ENCODE measurements at regions not wholly inside any gene's neighbourhood (a gene's known extent, or its start where the extent isn't known, plus 50 kb on each side); places are given as distances from the start of the nearest gene placed in this dataset.

- H3K27me3 Mint-ChIP-seq (ENCODE audit: low read depth, unreplicated experiment): peaks cover 56% of the 10 kb centered on the region
- DNase-seq (ENCODE audit: low read depth) (no peak), FAIRE-seq (no peak)
- H3K27ac ChIP-seq (ENCODE audit: low read depth, low read length): no peak overlapping the region
- no peaks in the 10 kb centered on the region for H3K36me3 ChIP-seq (ENCODE audit: insufficient read depth, low read length)
- H3K36me3 Mint-ChIP-seq (ENCODE audit: low read depth, unreplicated experiment): no peaks in the 10 kb centered on the region
- H3K9me3 Mint-ChIP-seq (ENCODE audit: unreplicated experiment): peaks cover 3% of the 10 kb centered on the region
- no peak for TF ChIP-seq EZH2 (IDR thresholded peaks at IDR 0.05; ENCODE audit: insufficient read depth, low read length)
- no peak for TF ChIP-seq CTCF (IDR thresholded peaks at IDR 0.05; ENCODE audit: insufficient read depth, low read depth, low read length)
- H3K9ac ChIP-seq (ENCODE audit: low read length): no peak overlapping the region
- H2AFZ ChIP-seq (ENCODE audit: low read depth, low read length): no peak overlapping the region
- H3K27me3 ChIP-seq (ENCODE audit: insufficient read depth, low read length): peaks cover 4% of the 10 kb centered on the region
- H3K4me1 ChIP-seq (ENCODE audit: insufficient read depth, low read length): no peaks in the 10 kb centered on the region
- no peak overlapping the region for H3K4me2 ChIP-seq (ENCODE audit: low read length)
- H3K4me3 Mint-ChIP-seq (ENCODE audit: unreplicated experiment): no peak overlapping the region
- no peak overlapping the region for H3K4me3 ChIP-seq (ENCODE audit: insufficient read depth, low read depth, low read length)
- H3K27ac Mint-ChIP-seq (ENCODE audit: unreplicated experiment): no peak overlapping the region
- no peaks in the 10 kb centered on the region for H3K4me1 Mint-ChIP-seq (ENCODE audit: low read depth, unreplicated experiment)
- H3K9me3 ChIP-seq (ENCODE audit: insufficient read depth, low read depth, low read length): no peaks in the 10 kb centered on the region
- no peaks in the 10 kb centered on the region for H3K79me2 ChIP-seq (ENCODE audit: insufficient read depth, low read length)
- H4K20me1 ChIP-seq (ENCODE audit: insufficient read depth, low read length): no peaks in the 10 kb centered on the region
Observed at GRCh38 chr1:30609336-30609998, 113.9 kb downstream of the MATN1 start.

- peaks cover 4% of the 10 kb centered on the region for H3K27me3 ChIP-seq (ENCODE audit: insufficient read depth, low read length)
- peaks cover 50% of the 10 kb centered on the region for H3K27me3 Mint-ChIP-seq (ENCODE audit: low read depth, unreplicated experiment)
- no peak for DNase-seq (ENCODE audit: low read depth)
Observed at GRCh38 chr1:30607723-30608122, 115.7 kb downstream of the MATN1 start.

More at GRCh38 chr1:30607723-30608122, 115.7 kb downstream of the MATN1 start:
- Histone ChIP-seq H3K36me3 (ENCODE audit: insufficient read depth, low read length) (no peaks in the 10 kb centered on the region), H3K9ac (ENCODE audit: low read length) (no peak overlapping the region), H3K27ac (ENCODE audit: low read depth, low read length) (no peak overlapping the region), H4K20me1 (ENCODE audit: insufficient read depth, low read length) (no peaks in the 10 kb centered on the region), H2AFZ (ENCODE audit: low read depth, low read length) (no peak overlapping the region), H3K4me2 (ENCODE audit: low read length) (no peak overlapping the region), H3K4me3 (ENCODE audit: insufficient read depth, low read depth, low read length) (no peak overlapping the region), H3K4me1 (ENCODE audit: insufficient read depth, low read length) (no peaks in the 10 kb centered on the region), H3K79me2 (ENCODE audit: insufficient read depth, low read length) (no peaks in the 10 kb centered on the region), H3K9me3 (ENCODE audit: insufficient read depth, low read depth, low read length) (no peaks in the 10 kb centered on the region)
- FAIRE-seq: no peak
- Mint-ChIP-seq H3K9me3 (ENCODE audit: unreplicated experiment) (peaks cover 4% of the 10 kb centered on the region), H3K4me3 (ENCODE audit: unreplicated experiment) (no peak overlapping the region), H3K4me1 (ENCODE audit: low read depth, unreplicated experiment) (no peaks in the 10 kb centered on the region), H3K36me3 (ENCODE audit: low read depth, unreplicated experiment) (no peaks in the 10 kb centered on the region), H3K27ac (ENCODE audit: unreplicated experiment) (no peak overlapping the region)
- TF ChIP-seq EZH2 (IDR thresholded peaks at IDR 0.05; ENCODE audit: insufficient read depth, low read length) (no peak), CTCF (IDR thresholded peaks at IDR 0.05; ENCODE audit: insufficient read depth, low read depth, low read length) (no peak)
